Limb (tissue), 2 donors: ENCODE measurements at regions not wholly inside any gene's neighbourhood (a gene's known extent, or its start where the extent isn't known, plus 50 kb on each side); places are given as distances from the start of the nearest gene placed in this dataset.
"Not testable (repeated sequence)": the region's sequence is repeated elsewhere in the genome, so short reads cannot be mapped to it uniquely, and the experiment has no call there.

Experiments
- DNase-seq, 2 donors: peaks; one replicate each; pipeline ENCODE4 v3.0.0-alpha.2; 2016; ENCODE audit errors: extremely low spot score in 2 of 2

DNA sequence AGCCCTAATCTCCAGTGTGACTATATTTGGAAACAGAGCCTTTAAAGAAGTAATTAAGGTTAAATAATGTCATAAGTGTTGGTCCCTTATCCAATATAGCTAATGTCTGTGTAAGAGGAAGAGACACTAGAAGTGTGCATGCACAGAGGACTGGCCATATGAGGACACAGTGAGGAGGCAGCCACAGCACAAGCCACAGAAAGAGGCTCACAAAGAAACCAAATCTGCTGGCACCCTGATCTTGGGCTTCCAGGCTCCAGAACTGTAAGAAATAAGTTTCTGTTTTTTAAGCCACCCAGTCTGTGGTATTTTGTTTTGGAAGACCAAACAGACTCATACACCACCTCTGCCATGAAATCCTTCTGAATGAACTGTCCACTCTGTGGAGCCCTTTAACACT is 186.4 kb upstream of the SLC39A10 start:
- no peak for DNase-seq

DNA sequence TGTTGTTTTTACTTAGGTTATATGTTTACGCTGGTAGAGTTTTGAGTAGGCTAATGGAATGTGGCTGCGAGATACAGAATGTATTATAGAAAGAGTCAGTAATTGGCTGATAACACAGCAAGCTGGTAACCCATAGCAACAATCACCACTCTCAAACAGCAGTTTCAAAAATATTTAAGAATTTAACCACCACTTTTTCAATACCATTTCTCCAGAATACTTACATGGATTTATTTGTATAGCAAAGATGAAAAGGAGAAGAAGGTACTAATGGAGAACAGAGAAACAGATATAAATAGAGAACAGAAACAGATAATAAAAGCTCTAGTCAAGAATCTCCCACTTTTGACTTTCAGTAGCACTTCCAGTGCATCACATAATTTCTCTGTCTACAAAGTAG is 188.3 kb upstream of the SLC39A10 start:
- no peak for DNase-seq

DNA sequence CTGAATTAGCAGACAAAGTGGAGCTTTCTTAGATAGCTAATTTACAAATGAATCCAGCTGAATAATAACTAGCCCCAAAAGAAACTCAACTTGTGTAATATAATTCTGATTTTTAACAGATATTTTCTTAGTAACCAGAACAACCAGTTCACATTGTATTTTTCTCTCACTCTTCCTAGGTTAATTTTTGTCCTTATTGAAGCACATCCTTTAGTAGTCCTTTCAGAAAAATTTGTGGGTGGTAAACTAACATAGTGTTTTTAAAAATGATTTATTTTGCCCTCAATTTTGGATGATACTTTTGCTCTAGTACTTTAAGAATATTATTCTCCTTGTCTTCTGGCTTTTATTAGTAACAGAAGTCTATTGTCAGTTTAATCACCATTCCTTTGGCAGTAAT is 190.6 kb upstream of the SLC39A10 start:
- DNase-seq, result no peak

DNA sequence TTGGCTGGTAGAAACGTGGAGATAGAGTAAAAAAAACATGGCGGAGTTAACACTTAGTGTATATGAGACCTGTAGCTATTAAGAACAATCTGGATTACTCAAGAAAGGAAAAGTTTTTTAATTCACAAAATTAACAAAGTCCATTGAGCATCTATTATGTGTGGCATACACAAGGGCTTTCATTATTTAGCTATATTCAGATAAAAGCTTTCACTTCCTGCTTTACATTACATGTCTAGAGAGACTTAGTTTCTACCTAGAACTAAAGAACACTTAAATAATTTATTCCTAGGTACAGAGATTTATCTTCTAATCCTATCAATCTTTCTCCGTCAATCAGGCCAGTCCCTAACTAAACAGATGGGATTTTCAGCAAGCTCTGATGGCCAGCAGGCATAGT is 196.0 kb upstream of the SLC39A10 start:
- DNase-seq, result no peak

DNA sequence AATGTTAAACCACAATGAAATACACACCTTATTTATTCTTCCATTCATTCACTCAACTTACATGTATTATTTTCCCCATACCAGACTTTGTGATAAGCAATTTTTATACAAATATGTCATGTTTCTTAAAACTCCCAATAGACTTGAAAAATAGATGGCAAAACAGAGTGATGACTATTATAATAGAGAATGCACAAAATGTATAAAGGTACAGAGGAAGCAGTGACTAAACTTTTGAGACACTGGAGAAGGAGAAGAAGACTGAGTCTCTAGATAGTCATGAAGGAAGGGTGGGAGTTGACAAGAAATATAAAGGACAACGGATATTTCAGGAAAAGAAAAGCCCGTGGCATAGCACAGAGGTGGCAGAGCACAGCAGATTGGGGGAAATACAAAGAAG is 198.1 kb upstream of the SLC39A10 start:
- DNase-seq, result no peak

DNA sequence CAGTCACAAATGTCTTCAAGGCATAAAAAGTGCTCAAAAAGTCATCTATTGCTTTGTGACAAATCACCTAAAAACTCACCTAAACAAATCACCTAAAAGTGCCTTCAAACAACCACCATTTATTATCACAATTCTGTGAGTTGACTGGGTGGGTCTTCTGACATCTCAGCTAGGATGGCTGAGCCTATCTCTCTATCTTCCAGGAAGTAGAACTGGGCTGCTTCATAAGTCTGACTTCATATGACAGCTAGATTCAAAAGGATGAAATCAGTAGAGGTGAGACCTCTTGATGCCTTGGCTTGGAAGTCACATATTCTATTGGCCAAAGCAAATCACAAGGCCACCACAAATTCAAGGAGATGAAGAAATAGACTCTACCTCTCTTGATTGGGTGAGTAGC is 199.2 kb upstream of the SLC39A10 start:
- DNase-seq, result no peak

DNA sequence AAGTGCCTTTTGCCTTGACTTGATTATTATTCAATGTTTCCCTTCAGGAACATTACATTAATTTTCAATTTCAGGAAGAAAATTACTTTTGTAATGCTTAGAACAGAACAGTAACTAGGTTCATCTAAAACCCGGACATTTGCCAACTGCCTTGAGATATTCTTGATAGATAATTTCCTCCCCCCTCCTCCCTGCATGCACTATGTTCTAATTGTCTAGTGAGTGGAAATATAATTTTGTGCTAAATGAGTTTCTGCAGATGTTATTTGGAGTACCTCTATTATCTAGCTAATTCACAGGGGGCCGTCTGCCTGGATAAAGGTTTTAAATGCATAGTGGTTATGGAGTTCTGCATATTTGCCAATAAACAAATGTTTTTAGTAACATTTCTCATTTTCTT is 200.3 kb upstream of the SLC39A10 start:
- DNase-seq, result no peak

DNA sequence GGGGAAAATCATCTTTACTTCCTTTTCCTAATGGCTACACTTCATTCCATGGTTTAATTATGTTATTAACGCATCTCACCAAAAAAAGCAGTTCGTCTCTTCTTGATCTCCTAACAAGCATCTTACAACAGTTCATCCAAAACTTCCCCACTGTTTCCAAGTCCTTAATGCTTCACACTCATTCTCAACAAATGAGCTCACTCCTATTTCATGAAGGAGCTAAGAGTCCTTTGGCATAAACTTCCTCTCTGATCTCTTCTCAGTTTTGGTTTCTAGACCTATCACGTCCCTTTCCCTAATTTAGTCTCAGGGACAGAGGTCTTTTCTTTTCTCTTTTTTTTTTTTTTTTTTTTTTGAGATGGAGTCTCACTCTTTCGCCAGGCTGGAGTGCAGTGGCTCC is 205.9 kb upstream of the SLC39A10 start:
- no peak for DNase-seq

DNA sequence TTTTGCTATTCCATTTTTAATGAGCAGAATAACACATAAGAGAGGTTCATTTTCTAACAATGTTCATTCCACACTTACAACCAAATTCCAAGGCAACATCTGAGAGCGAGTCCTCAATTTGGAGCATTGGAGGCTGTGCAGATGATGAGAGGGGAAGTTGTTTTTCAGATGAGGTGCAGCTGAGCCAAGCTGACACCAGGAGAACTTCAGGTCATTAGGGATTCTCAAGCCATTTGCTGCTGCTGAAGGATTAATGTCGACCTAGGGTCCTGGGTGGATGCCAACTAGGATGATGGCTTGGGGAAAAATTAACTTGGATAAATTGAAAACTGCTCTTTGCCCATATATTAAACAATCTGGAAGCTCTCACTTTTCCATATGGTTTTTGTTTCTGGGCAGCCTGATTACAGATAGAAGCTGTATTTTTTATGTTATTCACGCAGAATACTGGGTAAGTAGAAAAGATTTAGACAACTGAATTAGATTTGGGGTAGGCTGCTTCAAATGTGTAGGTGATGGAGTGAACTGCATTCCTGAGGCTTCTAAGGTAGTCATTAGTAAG is 206.4 kb upstream of the SLC39A10 start:
- no peak for DNase-seq

DNA sequence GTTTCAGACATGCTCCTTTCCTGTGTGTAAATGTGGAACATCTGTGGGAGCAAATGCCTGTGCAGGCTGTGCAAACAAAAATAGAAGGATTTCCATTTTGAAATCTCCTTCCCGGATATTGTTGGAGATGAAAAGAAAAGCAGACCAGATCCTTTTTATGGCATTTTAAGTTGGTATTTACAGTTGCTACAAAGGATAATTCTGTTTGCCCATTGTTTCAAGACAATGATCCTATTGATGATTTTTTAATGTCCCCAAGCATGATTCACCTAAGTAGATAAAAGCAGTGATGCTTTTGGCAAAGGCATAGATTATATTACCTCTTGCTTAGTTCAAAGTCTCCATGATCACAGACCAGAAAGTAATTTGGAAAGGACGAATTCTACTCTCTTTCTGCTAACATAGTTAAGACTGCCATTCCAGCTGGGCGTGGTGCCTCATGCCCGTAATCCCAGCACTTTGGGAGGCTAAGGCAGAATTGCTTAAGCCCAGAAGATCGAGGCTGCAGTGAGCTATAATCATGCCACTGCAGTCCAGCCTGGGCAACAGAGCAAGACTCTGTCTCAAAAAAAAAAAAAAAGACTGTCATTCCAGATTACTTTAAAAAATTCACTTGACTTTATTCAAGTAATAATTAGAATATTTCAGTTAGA is 209.6 kb upstream of the SLC39A10 start:
- DNase-seq, result no peak

DNA sequence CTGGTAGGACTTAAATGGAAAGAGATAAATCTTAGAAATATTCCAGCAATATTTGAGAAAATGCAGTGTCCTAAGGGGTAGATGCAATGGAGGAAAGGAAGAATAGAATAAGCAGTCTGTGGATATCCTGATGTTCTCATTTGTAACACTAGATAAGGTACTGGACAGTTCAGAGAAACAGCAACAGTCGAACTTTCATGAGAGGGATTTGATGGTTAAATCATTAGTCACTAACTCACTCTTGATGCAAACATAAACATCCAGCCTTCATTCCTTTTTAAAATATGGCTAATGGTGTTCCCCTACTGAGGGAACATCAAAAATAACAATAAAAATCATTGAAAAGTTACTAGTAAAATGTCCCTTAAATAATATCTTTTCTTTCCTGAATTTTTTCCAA is 211.4 kb upstream of the SLC39A10 start:
- DNase-seq, result no peak

DNA sequence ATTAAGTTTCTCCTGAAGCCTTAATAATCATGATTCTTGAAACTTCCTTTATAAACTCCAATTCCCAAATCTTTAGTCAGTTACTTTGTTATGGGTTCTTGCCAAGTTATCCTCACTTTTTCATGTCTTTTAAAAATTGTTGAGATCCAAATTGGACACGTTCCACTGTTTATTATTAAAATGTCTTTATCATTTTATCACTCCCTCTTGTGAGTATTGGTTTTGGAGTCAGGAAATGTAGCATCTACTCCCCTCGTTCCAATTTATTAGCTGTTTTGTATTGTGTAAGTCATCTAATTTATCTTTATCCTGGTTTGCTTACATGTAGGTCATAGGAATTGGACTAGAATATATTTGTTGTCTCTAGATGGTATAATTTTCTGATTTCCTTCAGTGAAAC is 213.1 kb upstream of the SLC39A10 start:
- no peak for DNase-seq

DNA sequence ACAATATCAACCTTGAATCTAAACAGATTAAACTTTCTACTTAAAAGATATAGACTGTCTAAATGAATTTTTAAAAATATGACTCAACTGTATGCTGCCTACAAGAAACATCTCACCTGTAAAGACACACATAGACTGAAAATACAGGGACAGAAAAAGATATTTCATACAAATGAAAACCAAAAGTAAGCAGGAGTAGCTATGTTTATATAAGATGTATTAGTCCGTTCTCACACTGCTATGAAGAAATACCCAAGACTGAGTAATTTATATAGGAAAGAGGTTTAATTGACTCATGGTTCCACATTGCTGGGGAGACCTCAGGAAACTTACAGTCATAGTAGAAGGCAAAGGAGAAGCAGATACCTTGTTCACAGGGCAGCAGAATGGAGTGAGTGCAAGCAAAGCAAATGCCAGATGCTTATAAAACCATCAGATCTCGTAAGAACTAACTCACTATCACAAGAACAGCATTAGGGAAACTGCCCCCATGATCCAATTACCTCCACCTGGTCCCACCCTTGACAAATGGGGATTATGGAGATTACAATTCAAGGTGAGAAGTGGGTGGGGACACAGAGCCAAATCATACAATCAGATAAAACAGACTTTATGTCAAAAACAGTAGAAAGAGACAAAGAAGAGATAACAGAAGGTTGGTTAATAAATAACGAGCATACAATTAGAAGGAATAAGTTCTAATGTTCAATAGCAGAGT is 214.4 kb upstream of the SLC39A10 start:
- DNase-seq, result no peak

DNA sequence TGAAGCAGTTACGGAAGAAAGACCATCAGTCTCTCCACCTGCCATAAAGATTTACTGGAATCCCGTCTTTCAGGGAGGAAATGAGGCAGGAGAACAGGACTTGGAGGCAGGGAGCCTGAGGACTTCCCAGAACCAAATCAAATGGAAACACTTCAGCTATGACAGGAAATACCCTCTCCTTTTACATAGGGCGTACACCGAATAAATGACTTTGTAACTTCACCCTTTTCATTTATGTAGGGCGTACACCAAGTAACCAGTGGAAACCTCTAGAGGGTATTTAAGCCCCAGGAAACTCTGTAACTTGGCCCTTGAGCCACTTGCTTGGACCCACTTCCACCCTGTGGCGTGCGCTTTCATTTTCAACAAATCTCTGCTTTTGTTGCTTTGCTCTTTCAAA is 218.3 kb upstream of the SLC39A10 start:
- DNase-seq, result no peak

DNA sequence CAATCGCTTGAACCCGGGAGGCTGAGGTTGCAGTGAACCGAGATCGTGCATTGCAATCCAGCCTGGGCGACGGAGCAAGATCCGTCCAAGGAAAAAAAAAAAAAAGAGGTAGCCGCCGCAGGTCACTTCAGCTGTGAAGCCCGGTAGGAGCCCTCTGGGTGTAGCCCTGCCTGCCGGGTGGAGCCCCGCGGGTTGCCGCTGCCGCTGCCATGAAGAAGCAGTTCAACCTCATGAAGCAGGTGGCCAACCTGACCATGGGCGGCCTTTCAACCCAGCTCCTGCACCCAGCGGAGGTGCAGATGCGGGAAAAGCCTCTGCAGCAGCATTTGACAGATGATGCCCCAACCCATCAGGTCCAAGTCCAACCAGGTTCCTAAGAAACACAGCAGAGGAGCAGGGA is 219.5 kb upstream of the SLC39A10 start:
- DNase-seq, result no peak

DNA sequence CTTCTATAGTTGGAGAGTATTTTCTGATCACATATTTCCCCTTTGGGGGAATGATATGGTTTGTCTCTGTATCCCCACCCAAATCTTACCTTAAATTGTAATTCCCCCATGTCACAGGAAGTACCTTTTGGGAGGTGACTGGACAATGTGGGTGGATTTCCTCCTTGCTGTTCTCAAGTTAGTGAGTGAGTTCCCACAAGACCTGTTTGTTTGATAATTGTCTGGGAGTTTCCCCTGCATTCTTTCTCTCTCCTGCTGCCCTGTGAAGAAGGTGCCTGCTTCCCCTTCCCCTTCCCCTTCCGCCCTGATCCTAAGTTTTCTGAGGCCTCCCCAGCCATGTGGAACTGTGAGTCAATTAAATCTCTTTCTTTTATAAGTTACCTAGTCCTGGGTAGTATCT is 222.7 kb upstream of the SLC39A10 start:
- DNase-seq, result no peak

DNA sequence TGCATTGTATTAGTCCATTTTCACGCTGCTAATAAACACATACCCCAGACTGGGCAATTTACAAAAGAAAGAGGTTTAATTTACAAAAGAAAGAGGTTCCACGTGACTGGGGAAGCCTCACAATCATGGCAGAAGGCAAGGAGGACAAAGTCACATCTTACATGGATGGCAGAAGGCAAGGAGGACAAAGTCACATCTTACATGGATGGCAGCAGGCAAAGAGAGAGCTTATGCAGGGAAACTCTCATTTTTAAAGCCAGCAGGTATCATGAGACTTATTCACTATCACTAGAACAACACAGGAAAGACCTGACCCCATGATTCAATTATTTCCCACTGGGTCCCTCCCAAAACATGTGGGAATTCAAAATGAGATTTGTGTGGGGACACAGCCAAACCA is 223.3 kb upstream of the SLC39A10 start:
- DNase-seq, result not testable (repeated sequence)

DNA sequence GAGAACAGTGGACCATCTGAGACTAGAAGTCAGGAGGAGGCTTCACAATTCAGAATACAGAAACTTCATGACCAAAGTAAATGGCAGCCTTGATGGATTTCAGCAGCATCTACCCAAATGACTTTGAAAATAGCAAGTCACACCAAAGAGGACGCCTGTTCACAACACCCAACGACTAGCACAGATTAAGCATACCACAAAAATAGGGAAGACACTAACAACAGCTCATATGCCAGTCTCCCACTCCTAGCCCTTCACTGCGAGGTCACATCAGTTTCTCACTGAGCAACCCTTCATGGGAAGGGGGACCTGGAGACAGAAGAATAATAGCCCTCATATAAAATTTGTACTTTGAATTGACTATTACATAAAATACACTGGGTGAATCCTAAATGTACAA is 228.4 kb upstream of the SLC39A10 start:
- DNase-seq, result no peak

DNA sequence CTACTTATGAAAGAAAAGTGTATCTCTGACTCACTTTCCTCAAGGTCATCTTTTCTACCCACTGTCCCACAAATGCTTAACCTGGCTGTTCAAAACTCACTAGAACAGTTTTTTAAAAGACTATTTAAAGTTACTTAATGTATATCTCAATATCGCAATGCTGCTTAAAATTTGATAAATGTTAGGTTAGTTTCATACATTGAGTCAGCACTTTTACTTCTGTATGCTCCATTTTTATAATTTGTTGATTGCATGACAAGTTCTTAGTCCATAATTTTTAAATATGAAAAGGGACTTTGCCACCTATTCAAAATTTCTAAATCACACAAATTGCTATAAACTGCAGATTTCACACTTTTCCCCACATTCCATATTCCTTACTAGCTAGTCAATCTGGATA is 231.7 kb upstream of the SLC39A10 start:
- DNase-seq, result no peak

DNA sequence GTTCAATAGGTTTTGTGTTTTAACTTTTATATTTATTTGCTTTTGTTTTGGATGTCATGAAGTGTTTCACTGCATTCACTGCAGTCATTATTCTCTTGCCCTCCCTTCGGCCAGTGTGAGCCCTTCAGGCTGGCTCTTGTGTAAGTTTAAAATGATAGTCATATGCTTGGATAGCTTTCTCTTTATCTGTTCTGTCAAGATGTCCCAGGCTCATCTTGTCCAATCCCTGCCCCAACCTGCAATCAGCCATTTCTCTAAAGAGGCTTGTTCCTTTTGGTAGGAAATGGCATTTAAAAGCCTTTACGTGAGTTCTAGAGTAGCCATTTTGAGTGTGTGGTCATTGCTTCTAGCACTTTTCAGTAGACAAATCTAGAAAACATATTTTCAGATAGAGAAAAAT is 238.0 kb upstream of the SLC39A10 start:
- DNase-seq, result no peak

DNA sequence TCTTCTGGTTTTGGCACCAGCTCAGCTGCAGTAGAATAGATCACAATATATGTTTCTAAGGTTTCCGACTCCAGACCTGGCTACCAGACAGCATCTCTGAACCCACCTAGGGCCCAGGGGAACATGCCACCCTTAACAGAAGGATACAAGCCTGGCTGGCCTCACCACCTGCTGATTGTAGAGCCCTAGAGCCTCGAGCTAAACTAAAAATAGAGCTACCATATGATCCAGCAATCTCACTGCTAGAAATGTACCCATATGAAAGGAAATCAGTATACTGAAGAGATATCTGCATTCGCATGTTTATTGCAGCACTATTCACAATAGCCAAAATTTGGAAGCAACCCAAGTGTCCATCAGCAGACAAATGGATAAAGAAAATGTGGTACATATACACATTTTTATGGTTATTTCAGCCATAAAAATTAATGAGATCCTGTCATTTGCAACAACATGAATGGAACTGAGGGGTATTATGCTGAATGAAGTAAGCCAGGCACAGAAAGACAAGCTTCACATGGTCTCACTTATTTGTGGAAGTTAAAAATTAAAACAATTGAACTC is 242.4 kb upstream of the SLC39A10 start:
- DNase-seq, result no peak

DNA sequence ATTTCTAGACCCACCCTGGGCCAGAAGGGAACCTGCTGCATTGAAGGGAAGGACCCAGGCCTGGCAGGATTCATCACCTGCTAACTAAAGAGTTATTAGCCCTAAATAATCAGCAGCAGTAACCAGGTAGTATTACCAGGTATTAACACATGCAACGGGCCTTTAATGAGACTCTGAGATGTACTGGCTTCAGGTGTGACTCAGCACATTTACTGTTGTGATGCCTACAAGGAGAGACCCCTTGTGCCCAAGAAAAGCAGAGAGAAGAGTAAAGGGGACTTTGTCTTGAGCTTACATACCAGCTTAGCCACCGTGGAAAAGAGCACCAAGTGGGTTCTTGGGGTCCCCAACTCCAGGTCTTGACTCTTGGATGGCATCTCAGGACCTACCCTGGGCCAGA is 243.1 kb upstream of the SLC39A10 start:
- no peak for DNase-seq

DNA sequence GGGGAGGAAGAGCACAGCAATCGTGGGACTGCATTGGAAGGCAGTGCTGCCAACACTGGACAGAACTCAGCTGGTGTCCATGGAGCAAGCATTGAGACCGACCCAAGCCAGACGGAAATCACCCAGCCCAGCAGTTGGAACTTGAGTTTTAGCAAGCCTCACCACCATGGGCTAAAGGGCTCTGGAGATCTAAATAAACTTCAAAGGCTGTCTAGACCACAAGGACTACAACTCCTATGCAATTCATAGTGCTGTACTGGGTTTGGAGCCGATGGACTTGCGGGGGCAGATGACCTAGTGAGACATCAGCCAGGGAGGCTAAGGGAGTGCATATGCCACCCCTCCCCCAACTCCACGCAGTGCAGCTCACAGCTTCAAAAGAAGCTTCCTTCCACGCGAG is 243.6 kb upstream of the SLC39A10 start:
- no peak for DNase-seq
